Medulla oblongata (tissue), 1 donor: ENCODE measurements at regions not wholly inside any gene's neighbourhood (a gene's known extent, or its start where the extent isn't known, plus 50 kb on each side); places are given as distances from the start of the nearest gene placed in this dataset.

Source experiments
- DNase-seq: peaks from one replicate; pipeline ENCODE4 v3.0.0-alpha.2; 2015; ENCODE audit errors: extremely low spot score

DNA sequence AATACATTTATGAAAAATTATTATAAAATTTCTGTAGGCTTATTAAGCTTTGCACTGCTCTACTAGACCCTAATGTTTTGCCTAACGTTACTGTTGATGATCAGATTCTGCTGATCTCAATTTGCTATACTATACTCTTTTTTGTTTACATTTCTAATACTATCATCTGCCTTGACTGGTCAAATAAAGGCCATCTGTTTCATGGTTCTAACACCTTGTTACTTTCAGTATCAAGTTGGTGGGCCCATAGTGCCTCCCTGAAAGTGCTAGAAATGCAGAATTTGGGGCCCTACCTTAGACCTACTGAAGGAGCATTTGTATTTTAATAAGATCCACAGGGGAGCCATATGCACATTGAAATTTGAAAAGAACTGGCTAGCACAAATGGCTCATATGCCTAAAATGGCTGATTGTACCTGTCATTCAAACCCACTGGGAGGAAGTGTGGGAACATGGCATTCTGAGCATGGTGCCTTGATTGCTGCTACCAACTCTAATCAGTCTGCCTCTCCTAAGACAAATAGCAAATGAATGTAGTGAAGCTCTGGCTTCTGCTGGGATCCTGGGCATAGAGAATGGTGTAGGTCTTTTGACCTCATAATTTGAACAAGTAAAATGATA lies 199.1 kb upstream of the BTBD3 start:
- no peak for DNase-seq

DNA sequence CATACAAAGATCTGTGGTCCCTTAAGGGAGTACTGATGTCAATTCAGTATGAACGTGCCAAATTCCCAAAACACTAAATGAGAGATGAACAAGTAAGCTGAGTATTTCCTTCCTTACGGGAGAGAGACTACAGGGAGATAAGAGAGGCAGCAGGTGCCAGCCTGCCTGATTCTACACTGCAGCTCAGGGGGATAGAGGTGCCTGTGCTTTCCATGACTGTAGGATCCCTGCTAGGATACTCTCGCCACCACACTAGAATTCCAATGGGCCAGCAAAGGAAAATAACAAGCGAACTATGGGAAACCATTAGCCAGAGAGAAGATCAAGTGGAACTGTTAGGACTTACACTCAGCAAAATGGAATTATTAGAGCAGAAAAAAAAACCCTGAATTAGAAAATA lies 198.5 kb upstream of the BTBD3 start:
- DNase-seq, result no peak

DNA sequence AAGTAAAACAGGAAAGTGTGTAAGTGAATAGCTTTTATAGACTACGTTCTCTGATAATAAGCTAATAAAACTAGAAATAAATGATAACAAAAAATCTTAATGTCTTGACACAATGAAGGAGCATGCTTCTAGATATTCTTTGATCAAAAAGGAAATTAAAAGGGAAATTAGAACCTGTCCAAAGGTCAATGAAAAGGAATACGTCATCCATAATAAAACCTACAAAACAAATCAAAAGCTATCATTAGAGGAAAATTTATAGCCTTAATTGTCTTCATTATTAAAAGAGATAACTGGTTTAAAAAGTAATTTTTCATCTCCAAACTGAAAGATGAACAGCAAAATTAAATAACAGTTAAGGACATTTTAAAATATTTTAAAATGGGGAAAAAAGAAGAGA lies 196.3 kb upstream of the BTBD3 start:
- DNase-seq, result no peak

DNA sequence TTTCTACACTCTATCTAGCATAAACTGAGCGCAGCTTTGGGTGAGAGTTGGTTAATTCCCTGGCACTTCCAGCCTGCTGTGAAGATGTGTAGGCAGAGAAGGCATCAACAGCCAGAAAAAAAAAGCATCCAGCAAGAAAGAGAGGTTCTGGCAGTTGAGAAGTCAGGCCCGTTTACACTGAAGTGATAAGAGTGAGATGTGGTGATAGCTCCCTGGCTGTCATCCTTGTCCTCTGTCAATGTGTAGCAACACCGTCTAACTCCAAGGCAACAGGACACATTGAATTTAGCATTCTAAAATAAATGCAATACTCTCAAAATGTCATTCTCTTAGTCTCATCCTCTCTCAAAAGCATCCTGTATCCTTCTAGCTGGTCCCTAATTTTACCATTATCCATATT lies 193.6 kb upstream of the BTBD3 start:
- DNase-seq, result no peak

DNA sequence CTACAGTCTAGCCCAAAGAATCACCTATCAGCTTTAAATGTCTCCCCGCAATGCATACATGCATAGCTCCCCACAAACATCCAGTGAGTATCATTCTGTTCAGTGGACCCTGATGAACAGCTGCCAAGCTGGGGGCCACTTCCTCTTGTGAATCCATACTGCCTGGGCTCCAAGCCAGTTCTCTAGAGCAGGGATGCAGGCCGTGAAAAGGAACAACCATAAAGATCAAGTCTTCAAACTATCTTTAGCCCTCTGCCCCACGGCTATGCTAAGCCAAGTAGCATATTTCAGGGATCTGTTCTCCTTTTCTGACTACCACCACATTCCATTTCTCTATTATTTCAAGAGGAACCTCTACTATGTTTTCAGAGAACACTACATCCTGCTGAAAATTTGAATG lies 191.7 kb upstream of the BTBD3 start:
- no peak for DNase-seq

DNA sequence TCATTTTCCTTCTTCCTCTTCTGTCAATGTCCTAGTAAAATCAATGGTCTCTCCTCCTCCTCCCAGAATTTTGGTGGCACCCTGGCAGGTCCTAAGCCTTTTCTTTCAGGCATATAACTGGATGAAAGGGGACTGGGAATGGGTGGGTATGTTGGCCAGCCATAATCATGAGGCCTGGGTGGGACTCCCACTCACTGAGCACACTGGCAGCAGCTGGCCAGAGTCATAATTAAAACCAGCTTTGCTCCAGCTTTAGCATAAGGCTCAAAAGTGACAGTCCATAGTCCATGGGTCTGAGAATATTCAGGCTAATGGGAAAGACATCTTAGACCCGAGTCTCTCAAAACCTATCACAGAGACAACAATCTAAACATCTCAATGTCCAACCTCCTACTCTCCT lies 190.0 kb upstream of the BTBD3 start:
- no peak for DNase-seq

DNA sequence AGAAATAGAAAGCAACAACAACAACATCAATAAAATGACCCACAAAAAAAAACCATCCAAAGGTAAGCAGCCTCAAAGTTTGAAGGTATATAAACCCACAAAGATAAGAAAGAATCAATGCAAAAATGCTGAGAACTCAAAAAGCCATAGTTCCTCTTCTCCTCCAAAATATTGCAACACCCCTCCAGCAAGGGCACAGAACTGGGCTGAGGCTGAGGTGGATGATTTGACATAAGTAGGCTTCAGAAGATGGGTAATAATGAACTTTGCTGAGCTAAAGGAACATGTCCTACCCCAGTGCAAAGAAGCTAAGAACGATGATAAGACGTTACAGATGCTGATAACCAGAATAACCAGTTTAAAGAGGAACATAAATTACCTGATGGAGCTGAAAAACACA lies 188.8 kb upstream of the BTBD3 start:
- no peak for DNase-seq

DNA sequence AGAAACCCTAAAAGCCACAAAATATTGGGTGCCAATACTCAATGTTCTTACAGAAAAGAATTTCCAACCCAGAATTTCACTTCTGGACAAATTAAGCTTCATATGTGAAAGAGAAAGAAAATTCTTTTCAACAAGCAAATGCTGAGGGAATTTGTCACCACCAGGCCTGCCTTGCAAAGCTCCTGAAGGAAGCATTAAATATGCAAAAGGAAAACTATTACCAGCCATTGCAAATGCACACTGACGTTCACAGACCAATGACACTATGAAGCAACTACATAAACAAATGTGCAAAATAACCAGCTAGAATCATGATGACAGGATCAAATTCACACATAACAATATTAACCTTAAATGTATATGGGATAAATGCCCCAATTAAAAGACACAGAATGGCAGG lies 187.9 kb upstream of the BTBD3 start:
- no peak for DNase-seq

DNA sequence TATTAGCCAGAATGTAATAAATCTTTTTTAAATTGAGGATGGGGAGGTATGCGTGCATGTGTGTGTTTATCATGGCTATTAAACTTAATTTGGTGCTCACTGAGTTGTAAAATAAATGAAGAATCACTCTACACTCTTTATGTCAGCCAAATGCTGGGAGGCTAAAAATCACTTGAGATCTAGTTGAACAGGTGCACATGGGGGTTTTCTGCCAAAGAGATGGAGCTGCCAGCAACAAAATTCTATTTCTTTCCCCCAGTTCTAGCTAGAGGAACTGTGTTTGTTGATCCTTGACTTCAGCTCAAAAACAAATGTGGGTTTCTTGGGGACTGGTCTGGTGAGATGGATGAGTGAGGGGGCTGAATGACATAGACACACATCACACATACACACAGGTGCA lies 183.3 kb upstream of the BTBD3 start:
- no peak for DNase-seq

DNA sequence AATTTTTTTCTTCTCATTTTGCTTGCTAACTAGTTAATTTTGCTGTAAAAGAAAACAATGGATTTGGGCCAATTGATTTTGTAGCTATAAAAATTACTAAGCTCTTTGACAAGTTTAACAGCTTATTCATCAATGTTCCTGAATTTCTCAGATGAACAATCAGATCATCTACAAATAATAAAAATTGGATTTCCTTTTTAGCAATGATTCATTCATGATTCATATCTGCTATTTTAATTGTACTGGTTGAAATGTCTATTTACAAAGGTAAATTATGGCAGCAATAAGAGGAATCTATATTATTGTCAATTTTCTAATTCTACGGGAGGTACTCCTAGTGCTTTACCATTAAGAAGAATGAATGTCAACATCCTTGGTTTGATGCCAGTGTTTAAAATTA lies 178.8 kb upstream of the BTBD3 start:
- no peak for DNase-seq

DNA sequence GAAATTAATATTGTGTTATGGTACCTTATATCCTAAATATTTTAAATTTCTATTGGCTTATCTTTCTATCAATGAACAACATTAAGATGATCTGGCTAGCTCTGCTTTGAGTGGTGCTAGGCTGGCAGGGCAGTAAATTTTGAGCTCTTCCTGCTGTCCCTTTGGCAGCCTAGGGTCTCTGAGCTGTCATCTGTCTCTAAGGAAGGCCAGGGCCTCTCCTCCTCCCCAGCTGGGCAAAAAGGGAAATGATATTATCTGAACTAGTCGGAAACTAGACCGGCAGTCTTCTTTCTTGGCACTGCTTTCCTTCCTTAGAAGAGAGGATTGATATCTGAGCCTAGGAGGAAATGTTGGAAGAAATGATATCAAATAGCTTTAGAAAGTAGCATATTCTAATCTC lies 176.7 kb upstream of the BTBD3 start:
- no peak for DNase-seq

DNA sequence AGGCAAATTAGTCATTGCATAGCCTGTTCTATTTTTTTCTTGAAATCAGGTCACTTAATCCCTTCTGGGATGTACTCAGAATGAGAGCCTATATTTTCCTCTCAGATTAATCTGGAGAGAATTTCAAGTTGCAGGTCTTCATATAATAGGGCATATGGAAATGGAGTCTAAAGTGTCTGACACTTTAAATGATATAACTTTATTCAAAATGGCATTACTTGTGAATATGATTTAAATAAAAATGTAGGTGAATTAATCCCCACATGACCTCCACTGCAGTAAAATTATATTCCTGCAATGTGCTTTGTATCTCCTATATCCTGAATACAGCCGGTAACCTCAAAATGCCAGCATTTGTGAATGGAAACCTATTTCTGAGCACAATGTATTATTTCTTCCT lies 172.5 kb upstream of the BTBD3 start:
- DNase-seq, result no peak

DNA sequence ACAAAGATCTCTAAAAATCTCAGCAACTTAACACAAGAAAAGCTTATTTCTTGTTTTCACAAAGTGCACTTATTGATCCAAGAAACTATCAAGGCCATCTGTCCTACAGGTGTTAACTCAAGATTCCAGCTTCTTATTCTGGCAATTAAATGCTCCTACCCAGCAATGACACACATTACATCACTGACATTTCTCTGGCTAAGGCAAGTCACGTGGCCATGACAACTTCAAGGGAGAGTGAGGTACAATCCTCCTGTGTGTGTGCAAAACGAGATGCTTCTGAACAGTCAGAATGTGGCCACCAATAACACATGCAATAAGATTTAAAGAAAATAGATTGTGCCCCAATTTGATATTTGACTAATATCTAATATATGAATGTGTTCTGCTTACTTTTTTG lies 169.3 kb upstream of the BTBD3 start:
- no peak for DNase-seq

DNA sequence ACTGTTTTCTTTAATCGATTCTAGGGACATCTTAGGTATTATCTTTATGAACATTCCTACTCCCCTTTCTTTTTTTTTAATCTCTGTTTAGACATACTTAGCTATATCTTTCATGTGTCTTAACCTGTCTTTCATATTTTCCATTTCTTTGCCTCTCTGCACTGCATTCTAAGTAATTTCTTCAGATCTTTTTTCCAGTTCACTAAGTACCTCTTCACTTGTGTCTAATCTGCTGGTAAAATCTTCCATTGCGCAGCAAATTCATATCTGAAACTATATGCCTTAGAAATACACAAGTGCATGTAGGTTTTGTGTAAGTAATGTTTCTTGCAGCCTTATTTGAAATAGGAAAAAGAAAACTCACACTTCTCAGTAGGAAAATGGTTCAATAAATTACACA lies 165.4 kb upstream of the BTBD3 start:
- DNase-seq, result no peak

DNA sequence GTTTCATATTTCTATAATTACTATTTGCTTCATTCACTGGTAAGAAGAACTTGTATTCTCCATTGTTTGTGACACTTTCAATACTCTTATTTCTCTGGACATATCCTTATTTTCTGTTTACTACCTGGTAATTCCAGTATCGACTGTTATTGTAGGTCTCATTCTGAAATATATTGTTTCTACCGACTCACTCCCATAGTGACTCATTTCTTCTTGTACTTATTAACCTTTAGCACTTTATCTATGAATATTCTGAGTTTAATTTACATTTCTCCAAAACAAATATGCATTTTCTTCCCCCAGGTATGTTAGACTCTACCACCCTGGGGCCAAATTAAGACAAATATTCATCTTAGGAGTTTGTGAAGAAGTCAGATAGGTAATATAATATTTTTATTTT lies 164.5 kb upstream of the BTBD3 start:
- DNase-seq, result no peak

DNA sequence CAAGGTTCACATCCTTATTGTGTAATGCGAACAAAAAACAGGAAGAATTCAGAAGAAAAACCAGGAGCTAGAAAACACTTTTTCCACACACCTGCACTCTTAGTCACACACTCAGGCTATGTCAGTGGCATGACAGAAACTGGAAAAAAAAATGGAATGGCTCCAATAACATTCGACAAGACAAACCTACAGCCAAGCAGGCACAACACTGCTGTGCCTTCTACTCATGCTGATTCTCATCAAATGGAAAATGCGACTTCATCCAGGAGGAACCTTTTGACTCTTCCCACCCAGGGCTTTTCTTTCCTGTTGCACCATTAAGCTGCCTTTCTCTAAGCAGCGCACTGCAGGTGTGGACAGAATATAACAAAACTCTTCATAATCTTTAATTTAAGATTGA lies 163.2 kb upstream of the BTBD3 start:
- no peak for DNase-seq

DNA sequence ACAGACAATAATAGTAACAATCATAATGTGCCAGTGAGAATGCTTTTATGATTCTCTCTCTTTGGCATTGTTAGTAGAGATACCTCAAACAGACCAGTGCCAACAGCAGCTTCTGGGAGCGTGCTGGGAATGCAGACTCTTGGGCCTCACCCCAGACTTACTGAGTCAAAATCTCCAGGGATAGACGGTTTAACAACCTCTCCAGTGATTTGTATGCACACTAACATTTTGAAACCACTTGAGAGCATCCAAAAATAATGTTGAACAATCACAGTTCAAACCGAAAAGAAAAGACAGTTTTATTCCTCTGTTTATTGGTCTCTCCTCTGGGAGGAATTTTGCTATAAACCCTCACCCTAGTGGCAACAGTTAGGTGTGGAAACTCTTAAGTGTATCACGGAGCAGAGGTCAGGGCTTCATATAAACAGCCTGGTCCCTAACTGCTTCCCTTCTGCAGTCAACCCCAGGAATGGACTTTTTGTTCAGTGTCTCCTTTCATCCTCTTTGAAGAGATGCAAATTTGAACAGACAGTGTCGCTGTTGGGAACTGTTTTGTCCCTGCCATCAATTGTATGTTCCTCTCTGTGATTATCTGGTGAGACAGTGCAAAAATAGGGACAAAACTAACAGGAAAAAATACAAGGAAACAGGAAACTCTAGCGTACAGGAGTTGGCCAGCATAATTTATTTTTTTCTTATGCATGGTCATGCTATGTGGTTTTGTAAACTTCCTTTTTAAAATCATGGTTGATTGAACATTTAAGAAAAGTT lies 162.4 kb upstream of the BTBD3 start:
- peak; percentile 86 for DNase-seq

DNA sequence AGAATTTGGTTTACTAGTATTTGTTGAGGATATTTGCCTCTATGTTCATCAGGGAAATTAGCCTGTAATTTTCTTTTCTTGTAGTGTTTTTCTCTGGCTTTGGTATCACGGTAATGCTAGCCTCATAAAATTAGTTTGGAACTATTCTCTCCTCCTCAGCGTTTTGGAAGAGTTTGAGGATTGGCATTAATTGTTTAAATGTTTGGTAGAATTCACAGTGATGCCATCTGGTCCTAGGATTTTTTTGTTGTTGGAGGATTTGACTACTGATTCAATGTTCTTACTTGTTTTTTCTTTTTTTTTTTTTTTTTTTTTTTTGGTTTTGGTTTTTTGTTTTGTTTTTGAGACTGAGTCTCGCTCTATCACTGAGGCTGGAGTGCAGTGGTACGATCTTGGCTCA lies 156.2 kb upstream of the BTBD3 start:
- no peak for DNase-seq

DNA sequence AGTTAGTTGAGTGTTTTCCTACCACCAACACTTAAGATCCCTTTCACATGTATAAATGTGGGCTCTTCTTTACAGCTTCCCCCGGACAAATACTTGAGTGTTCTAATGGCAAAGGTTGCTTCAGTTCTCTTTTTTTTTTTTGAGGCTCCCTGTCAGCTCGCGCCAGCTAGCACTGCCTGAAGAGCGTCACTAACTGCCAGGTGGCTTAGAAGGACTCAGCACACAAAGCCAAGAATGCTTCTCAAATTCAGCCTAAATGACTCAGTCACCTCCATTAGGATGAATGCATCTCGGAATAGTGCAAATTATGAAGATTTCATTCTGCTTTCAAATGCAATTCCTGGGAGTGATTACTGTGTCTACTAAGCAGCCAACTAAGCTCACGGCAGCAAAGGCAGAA lies 150.7 kb upstream of the BTBD3 start:
- no peak for DNase-seq

DNA sequence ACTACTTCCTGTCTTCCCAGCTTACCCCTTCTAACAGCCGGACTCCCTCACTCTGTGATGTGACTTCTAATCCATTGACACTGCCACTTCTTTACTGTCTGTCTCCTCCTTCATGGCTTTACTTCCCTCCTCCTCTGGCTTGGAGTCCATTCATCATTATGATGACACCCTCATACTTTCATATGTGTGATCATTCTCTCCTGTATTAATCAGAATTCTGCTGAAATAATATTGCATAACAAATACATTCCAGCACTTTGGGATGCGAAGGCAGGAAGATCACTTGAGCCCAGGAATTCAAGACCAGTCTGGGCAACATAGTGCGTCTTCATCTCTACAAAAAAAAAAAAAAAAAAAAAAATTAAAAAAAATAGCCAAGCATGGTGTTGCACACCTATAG lies 147.9 kb upstream of the BTBD3 start:
- DNase-seq, result no peak

DNA sequence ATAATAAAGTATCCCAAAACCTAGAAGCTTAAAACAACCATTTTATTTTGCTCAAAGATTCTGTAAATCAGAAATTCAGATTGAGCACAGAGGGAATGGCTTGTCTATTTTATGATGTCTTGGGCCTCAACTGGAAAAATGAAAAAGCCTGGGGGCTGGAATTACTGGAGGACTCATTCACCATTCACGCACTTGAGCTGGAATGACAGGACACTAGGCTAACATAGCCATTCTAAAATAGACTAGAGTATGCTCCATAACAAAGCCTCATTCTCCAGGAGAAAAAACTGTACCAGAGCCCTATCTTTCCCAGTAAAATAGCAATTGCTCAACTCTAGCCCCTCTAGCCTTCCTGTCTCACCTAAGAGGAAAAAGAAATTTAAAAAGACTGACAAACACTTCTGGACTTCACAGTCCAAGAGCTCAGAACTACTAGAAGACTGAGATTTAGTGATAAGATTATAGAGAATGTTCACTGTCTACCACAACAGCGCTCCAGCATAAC lies 145.4 kb upstream of the BTBD3 start:
- no peak for DNase-seq

DNA sequence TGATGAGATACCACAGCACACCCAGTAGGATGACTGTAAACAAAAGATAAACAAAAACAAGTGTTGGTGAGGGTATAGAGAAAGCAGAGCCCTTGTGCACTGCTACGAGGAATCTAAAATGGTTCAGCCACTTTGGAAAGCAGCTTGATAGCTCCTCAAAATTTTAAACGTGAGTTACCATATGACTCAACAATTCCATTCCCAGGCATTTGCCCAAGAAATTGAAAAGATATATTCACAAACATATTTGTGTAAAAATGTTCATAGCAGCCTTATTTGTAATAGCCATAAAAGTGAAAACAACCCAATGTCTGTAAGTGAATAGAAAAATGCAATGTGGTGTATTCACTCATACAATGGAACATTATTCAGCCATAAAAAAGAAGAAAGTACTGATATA lies 141.0 kb upstream of the BTBD3 start:
- no peak for DNase-seq

DNA sequence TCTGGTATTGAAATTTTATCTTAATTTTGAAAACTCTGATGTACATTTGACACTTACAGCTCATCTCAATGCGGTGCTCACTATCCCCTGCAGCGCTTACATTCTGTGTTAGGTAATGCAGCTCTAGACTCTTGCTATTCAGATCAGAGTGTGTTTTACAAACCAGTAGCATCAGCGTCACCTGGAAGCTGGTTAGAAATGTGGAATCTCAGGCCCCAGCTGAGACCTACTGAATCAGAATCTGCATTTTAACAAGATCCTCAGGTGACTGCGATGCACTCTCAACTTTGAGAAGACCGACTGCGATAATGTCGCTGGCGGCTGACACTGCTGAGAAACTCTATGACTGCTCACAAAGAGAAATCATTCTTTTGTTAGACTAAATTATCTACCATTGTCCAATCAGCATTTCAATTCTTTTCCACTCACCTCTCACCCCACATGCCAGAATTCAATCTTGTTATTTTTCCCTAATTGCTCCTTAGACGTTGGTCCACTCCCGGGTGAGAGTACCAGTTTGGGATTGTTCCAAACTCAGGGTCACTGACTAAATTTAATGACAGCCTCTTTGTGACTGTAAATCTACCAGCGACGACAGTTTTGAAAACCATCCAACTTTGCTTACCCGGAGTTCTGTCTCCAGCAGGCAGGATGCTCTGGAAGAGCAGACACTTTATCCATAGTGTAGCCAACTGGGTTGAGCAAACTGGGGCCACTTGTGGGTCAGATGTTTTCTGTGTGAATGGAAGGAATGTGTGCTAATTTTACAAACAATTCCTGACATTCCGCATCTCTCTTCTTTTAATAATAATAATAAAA lies 140.1 kb upstream of the BTBD3 start:
- peak; percentile 9 for DNase-seq
